OCI-LY1 (cell line): ENCODE measurements at regions not wholly inside any gene's neighbourhood (a gene's known extent, or its start where the extent isn't known, plus 50 kb on each side); places are given as distances from the start of the nearest gene placed in this dataset.

Experiments used
- CTCF ChIP-seq: fragments of 200-600 bp; sonication (generic), shearing (Covaris generic); IDR thresholded peaks from 2 replicates; pipeline ENCODE4 v1.5.1; 2017; ENCODE audit warnings: mild to moderate bottlenecking, antibody characterized with exemption, low read length, moderate library complexity, mixed read lengths
- EZH2 ChIP-seq: fragments of 200-600 bp; sonication (generic), shearing (Covaris generic); IDR thresholded peaks from 2 replicates; pipeline ENCODE4 v1.8.0; 2017; ENCODE audit warnings: borderline replicate concordance, mixed run types, mild to moderate bottlenecking, antibody characterized with exemption, low read length, moderate library complexity, mixed read lengths

GRCh38 chr2:5851410-5851809 lies 159.2 kb downstream of the SOX11 start:
- TF ChIP-seq CTCF (no peak), EZH2 (no peak)
